Astrocyte (in vitro differentiated cells and primary cell): ENCODE measurements at regions not wholly inside any gene's neighbourhood (a gene's known extent, or its start where the extent isn't known, plus 50 kb on each side); places are given as distances from the start of the nearest gene placed in this dataset.

Experiments used
- CTCF ChIP-seq: IDR thresholded peaks from 2 replicates; pipeline ENCODE4 v1.5.1; 2011; ENCODE audit warnings: low read depth, mild to moderate bottlenecking, inconsistent platforms, low read length, moderate library complexity; ENCODE audit not compliant: insufficient read depth
- EZH2 ChIP-seq: IDR thresholded peaks from 2 replicates; pipeline ENCODE4 v1.6.1; 2012; ENCODE audit warnings: mild to moderate bottlenecking, low read length, inconsistent platforms; ENCODE audit not compliant: insufficient read depth

GRCh38 chr6:71473926-71474325, 185.3 kb downstream of the OGFRL1 start:
- TF ChIP-seq CTCF (no peak), EZH2 (no peak)
